HG03439 (cell line): ENCODE measurements at regions not wholly inside any gene's neighbourhood (a gene's known extent, or its start where the extent isn't known, plus 50 kb on each side); places are given as distances from the start of the nearest gene placed in this dataset.
"Not testable (repeated sequence)": the region's sequence is repeated elsewhere in the genome, so short reads cannot be mapped to it uniquely, and the experiment has no call there.

Experiments
- ATAC-seq: cut with Tn5 transposase; IDR thresholded peaks from one replicate; pipeline ENCODE4 v1.9.1; 2021; ENCODE audit warnings: mild to moderate bottlenecking, moderate library complexity; ENCODE audit not compliant: unreplicated experiment

DNA sequence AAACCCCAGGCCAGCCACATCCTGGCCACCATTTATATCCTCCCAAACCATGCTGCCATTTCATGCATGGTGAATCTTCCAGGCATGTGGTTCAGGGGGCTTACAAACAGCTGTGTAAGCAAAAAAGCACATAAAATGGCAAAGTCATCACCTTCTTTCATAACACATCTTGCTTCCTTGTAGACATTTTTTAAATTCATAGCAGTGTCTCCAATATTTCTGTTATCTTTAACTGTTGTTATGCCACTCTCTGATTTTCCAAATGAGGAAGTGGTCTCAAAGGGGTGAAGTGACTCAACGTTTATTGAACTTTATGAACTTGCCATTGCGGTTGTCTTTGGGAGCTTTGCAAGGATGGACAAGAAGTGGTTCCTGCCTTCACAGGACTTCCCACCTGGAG is 264.4 kb downstream of the MEX3B start:
- no peak for ATAC-seq

DNA sequence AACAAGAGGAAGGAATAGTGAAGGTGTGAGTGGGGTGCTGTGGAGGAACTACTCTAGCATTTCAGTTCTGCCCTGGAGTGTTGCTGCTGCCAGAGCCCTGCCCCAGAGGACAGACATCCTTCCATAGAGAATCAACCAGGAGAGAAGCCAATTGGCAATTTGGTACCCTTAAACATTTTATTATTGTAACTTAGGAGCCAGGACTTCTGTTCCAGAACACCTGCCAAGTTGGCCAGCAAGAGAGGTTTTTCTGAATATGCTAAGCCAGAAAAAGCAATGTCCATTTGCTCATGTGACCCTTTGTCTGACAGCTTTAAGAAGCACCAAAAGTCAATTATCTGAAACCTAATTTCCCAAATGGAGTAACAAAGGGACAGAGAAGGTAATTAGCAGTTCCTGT is 264.9 kb downstream of the MEX3B start:
- ATAC-seq: no peak

DNA sequence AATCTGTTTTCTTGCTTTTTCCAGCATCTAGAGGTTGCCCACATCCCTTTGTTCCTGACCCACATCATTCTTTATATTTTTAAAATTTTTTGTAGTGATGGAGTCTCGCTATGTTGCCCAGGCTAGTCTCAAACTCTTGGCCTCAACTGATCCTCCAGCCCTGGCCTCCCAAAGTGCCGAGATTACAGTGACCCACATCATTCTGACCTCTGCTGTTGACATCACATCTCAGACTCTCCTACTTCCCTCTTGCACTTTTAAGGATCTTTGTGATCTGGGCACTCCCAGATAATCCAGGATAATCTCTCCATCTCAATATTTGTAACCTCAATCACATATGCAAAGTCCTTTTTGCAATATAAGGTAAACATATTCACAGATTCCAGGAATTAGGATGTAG is 266.6 kb downstream of the MEX3B start:
- no peak for ATAC-seq

DNA sequence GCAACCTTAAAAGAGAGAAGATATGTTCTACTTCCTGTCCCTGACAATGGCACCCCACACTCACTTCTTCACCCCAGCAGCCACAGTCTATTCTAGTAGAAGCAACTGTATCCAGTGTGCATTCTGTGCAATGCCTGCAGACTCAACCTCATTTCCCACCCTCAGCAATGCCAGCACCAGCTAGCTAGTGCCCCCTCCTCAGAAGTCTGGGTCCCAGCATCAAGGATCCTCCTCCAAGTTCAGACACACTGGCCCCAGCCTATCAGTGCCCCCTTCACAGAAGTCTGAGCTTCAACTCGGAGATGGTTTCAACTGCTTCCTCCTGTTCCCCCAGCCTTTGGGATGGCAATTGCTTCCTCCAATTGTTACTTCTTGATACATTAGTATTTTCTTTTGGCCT is 268.3 kb downstream of the MEX3B start:
- ATAC-seq: no peak

DNA sequence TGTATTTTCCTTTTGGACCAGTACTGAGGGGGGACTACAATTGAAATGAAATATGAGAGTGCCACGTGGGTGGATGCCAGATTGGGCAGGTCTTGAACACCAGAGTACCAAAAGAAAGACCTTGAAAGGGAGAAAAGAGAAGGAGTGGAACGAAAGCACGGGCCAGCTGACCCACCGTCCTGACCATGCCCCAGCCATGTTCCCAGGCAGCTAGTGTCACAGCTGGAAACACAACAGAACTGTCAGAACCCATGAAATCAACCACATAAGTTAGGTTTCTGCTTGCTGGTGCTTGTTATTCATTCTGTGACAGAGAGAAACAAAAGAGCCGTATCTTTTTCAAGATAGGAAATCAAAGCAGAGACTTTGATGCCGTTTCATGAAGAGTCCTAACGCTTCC is 268.8 kb downstream of the MEX3B start:
- ATAC-seq: no peak

DNA sequence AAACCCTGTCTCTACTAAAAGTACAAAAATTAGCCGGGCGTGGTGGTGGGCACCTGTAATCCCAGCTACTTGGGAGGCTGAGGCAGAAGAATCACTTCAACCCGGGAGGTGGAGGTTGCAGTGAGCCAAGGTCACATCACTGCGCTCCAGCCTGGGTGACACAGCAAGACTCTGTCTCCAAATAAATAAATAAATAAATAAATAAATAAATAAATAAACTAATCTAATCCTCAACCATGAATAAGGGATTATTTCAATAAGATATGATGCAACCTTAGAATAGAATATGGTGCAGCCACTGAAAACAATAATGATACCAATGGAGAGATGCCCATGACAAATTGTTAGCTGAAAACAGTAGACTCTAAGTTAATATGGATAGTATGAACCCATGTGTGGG is 270.0 kb downstream of the MEX3B start:
- ATAC-seq: not testable (repeated sequence)

DNA sequence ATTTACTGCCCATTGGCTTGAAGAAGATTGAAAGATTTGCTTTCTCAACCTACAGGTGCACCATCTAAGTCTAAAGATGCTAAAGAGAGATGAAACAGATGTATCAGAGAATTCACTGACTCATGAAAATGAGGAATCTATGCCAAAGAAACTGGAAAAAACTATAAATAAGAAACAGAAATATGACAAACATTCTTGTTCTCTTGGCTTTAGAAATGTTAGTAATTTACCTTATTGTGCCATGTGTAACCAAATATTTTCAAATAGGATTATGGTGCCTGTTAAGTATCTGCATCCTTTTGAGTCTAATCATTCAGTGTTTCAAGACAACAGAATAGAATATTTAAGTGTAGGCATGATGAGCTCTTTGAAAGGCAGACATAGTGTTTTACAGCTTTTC is 271.5 kb downstream of the MEX3B start:
- no peak for ATAC-seq

DNA sequence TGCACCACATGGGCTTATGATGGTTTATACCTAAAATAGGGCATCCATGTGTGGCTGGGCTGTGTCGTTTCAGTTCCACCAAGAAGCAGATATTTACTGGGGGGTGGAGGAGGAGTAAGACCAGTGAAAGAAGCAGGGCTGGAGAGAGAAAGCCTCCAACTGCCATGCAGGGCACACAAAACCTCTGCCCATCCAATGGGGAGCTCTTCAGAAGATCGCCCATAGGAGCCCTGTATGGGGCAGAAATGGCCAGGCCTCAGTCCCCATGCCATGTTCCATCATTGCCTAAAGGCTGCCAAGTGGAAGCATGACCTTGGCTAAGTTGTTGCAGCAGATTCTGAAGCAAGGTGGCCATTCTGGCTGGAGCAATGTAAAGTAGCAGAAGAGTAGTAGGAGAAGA is 277.0 kb downstream of the MEX3B start:
- ATAC-seq: no peak

DNA sequence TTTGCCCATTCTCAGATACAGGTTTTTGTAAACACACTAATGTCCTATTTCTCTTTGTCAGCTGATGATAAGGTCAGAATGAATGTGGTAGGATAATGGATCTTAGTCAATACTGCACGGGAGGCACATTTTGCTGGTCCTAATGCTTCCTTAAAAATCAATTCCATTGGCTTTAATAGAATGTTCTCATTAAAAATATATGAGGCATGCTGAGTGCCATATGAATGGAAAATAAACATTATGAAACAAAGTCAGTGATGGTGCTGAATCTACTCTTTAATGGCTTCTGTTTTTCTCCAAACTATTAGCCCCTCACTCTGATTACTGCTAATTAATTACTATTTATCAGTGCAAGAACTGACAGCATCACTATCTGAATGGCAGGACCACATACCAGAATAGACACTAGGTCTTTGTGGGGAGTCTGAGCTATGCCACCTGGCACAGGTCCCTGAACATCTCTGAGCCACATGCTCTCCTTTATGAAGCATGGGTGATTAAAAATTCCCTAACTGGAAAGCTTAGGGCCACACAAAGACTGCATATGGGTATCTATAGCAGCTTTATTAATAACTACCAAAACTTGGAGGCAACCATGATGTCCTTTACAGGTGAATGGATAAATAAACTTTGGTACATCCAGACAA is 278.9 kb downstream of the MEX3B start:
- ATAC-seq: no peak

DNA sequence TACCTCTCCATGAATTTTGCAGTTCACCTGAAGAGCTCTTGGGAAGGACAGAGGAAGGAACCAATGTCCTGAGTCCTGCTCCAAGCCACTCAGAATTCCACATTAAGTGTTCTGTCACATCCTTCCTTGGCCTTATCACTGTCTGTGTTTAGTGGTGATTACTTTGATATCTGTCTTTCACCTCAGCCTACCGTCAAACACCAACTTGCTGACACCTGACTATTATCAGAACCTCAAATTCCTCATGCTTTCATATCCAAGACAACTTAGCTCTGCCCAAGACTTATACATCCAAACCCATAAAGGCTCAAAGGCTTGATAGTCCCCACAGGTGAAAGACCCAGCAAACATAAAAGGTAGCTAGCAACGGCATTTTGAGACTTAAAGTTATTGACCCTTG is 280.0 kb downstream of the MEX3B start:
- no peak for ATAC-seq

DNA sequence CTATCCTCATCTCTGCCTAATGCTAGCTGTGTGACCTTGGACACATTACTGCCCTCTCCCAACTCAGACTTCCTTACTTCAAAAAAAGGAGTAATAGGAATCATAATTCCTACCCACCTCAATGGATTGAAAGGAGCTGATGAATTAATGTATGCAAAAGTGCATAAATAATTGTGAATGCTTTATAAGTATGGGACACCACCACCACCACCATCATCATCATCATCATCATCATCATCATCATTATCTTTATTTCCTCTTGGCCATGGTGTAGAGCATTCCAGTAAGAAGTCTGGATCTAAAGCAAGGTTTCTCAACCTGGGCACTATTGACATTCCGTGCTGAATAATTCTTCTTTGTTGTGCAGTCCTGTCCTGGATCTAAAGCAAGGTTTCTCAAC is 282.5 kb downstream of the MEX3B start:
- ATAC-seq: no peak

DNA sequence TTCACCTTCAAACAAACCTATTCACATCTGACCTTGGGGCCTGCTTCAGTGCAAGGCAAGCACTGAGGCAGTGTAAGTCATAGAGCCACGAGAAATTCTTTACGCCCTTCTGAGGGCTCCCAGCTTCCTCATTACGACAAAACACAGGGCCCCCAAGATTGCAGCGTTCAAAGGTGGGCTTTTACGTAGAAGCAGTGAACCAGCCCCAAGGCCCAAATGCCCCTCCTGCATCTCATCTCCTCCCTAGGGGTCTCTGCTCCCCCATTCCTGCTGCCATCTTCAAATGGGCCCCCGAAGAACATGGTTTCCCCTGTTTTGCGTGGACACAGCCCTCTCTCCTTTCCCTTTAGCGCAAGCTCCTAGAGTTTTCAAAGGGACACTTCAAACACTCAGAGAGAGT is 285.1 kb downstream of the MEX3B start:
- ATAC-seq: no peak

DNA sequence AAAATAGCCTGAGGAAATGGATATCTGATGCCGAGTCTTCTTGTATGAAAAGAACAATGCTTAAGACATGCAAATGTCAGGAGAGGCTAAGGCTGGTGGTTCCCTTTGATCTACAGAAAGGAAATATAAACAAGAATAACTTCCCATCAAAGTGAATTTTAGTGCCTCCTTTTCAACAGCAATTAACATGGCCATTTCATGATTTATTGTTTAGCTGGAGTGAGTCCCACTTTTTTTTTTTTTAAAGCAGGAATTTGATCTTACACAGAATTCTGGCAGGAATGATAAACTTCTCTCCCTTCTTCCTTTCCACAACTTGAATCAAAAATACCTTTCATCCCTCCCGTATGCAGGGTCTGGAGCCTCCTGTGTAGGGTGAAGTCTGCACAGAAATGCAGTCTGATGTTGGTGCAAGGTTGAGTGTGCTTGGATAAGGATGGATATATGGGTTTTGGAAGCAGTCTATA is 287.0 kb downstream of the MEX3B start:
- ATAC-seq: no peak

DNA sequence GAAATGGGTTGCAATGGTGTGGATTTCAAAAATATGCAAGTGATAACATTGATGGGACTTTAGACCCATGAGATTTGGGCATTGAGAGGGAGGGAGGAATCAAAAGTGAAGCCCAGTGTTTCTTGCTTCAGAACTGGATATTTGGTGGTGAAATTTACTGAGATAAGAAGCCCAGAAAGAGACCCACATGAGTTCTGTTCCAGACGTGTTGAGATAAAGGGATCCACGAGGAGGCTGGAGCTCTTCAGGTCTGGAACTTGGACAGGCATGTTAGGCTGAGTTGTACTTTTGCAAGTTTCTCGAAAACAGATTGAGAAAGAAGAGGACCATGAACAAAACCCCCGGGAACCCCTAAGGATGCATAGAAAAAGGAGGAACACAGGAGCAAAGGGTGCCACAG is 290.2 kb downstream of the MEX3B start:
- ATAC-seq: no peak

DNA sequence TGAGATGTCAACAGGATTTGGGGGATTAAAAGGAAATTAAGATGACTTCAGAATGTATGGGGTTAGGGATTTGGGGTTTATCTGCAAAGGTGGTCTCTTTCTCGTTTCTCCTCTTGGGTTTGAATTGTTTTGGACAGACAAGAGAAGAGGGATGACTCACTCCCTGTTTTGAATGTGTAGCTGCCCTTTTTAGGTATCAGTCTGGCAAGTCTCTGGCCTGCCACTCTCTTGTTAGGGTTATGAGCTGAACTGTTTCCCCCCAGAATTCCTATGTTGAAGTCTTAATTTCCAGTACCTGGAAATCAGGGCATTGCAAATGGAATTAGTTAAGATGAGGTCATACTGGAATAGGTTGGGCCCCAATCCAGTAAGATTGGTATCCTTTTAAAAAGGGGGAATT is 291.7 kb downstream of the MEX3B start:
- no peak for ATAC-seq

DNA sequence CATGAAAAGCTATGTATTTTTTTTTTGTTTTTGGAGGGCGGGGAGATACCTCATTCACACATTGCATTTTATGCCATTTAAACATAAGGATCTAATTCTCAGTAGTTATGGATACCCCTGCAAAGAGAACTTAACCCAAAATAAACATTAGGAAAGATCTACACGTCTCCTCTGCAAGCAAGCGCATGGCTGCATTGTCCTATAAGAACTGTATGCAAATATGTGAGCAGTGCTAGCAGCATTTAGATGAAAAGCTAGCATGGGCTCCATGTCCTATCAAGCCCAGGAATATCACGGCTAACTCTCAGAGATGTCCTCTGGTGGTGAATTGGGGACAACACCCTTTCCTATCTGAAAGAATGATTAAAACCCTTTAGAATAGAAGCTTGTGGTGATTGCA is 292.8 kb downstream of the MEX3B start:
- ATAC-seq: no peak

DNA sequence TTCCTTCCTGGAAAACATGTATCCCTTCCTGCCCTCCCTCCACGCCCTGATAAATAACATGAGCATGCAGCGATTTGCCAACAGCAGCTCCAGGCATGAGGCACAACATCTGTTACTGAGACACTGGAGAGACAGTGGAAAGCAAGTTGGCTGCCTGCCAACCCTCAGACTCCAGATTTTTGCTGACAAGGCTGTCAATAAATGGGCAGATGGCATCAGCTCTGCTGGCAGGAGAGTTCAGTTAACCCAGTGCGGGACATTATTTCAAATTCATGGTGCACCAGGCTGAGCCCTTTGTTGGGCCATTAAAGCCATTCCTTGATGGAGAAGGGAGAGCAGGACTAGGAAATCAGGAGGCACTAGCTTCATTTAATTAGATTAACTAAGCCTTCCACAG is 293.3 kb downstream of the MEX3B start:
- no peak for ATAC-seq

DNA sequence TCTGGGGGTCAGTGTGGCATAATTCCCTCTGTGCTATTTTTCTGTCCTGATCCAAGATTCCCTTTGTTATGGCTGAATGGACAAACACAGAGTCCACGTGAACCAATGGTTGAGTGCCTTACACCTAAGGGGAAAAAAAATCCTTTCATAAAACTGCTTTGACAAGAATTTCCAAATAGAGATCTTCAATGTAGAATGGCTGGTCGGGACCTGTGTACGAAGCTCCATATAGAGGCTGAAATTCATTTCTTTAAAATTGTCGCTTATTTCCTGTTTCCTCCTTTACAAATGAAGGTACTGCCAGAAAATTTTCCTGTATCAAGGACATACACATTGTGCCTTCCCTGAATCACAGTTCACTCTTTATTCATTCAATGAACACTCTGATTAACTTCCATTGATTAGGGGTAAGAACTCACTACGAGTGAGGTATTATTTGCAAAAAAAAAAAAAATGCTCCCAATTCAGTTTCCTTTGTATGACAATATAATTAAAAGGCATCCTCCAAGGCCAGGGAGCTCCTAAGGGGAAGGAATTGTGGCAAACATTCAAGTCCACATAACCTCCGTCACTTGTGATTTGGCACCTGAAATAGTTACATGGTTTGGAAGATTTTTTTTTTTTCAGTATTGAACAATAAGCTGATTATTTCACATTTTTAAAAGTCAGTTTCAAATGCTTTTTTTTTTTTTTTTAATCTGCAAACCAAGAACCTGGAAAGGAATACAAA is 293.8 kb downstream of the MEX3B start:
- no peak for ATAC-seq

DNA sequence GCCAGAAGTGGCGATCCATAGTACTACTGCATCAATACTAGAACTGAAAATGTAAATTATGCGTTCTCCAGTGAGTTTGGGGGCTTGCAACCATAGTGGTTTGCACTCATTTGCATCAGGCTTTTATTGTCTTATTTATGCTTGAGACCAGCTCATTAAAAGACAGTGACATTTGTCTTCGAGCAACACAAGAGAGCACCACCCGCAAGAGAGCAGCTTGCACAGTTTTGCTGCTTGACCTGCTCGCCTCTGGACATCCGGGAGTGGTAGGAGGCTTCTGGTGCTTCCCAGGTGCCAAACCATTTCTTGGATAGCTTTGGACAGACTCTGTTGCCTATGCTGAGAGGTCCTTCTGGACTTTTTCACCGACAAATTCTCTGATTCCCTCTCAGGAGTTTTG is 294.6 kb downstream of the MEX3B start:
- ATAC-seq: no peak

DNA sequence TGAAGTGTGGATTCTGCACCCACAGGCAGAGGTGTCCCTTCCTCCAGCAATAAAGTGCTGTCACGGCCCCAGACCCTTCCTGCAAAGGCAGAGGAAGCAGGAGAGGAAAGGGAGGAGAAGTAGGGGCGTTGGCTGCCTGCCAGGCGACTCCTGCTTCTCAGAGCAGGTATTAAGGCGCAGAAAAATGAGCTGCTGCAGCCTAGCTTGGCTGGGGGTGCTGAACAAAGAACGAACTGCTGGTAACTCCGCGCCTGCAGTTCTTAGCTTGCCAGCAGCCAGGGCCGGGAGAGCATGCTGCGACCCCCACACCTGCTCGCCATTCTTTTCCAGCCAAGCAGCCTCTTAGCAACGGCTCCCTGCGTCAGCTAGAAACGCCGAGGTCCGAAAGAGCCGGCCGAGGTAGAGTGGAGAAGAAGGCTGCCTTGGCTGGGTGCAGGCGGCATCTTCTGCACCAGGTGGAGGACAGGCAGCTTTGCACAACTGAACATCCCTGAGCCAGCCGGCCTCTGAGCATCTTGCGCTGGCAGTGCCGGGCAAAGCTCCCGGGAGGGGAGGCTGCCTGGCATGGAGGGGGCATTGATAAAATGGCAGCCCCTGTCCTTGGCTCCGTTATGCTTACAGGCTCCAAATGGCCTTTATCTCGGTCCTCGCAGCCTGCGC is 296.0 kb downstream of the MEX3B start:
- no peak for ATAC-seq

DNA sequence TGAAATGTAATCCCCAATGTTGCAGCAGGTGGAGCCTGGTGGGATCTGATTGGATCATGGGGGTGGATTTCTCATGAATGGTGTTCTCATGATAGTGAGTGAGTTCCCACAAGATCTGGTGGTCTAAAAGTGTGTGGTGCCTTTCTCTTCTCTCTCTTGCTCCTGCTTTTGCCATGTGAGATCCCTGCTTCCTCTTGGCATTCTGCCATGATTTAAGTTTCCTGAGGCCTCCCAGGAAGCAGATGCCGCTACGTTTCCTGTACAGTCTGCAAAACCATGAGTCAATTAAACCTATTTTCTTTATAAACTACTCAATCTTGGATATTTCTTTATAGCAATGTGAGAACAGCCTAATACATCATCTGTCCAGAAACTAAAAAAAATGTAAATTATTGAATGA is 298.3 kb downstream of the MEX3B start:
- ATAC-seq: no peak

DNA sequence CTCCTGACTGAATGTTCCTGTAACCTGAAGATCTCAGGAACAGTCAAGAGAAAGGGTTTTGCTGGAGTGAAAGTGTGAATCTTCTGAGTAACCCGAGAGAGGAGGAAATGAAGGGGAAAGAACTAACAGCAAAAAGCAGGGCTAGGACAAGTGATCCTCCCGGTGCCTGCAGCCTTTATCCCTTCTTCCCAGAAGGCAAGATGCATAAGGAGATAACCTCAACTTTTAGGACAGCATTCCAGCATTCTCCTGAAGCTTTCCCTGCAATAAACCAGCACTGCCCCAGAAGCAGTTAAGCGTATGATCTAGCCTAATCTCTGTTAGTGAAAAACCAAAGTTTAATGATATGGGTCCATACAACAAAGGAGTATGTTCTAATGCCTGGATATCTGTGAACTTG is 298.8 kb downstream of the MEX3B start:
- ATAC-seq: no peak
